SK-N-SH (cell line): ENCODE measurements at regions not wholly inside any gene's neighbourhood (a gene's known extent, or its start where the extent isn't known, plus 50 kb on each side); places are given as distances from the start of the nearest gene placed in this dataset.

Source experiments
- CTCF ChIA-PET: fragments of 300-600, 350-600 bp; formaldehyde crosslinking; extraction: SDS; loops from one replicate; lab custom pipeline; 2021; lab: Yijun Ruan, JAX
- POLR2A ChIA-PET: fragments of 350-600 bp; sonication (Branson Sonifier 250); formaldehyde crosslinking; extraction: SDS; loops from one replicate; lab custom pipeline; 2020; ENCODE audit warnings: antibody characterized with exemption, inconsistent platforms; lab: Yijun Ruan, JAX
- DNase-seq: peaks from one replicate; pipeline ENCODE4 v3.0.0; 2012
- H2AFZ ChIP-seq: fragments of 200-600 bp; sonication (generic); 2 replicates; pipeline ENCODE4 v1.8.1; 2016; ENCODE audit warnings: antibody characterized with exemption, mild to moderate bottlenecking, low read depth
- H3F3A ChIP-seq: fragments of 200-600 bp; sonication (generic); replicated peaks from 2 replicates; pipeline ENCODE3; 2016; ENCODE audit warnings: antibody characterized with exemption, mild to moderate bottlenecking; ENCODE audit not compliant: insufficient read depth
- H3K27ac ChIP-seq, 2 experiments: fragments of 200-500 bp in 1 of 2; fragments of 200-600 bp in 1 of 2; sonication (Bioruptor generic) in 1 of 2; sonication (generic), shearing (Covaris generic) in 1 of 2; 2 replicates each; pipeline versions ENCODE4 v1.5.1 to v1.6.1; 2014 to 2016; ENCODE audit warnings: low read depth in 2 of 2, inconsistent platforms in 1 of 2, low read length in 1 of 2, mild to moderate bottlenecking in 1 of 2, mixed read lengths in 1 of 2
- H3K27me3 ChIP-seq: fragments of 200-600 bp; sonication (generic), shearing (Covaris generic); 2 replicates; pipeline ENCODE4 v1.6.1; 2016; ENCODE audit warnings: mixed run types; ENCODE audit not compliant: insufficient read depth
- H3K36me3 ChIP-seq, 2 experiments: fragments of 200-500 bp in 1 of 2; fragments of 200-600 bp in 1 of 2; sonication (Bioruptor generic) in 1 of 2; sonication (generic) in 1 of 2; replicated peaks in 1 of 2; 2 replicates each; pipeline versions ENCODE3 to v1.5.1; 2014 to 2016; ENCODE audit warnings: low read length in 1 of 2, mild to moderate bottlenecking in 1 of 2; ENCODE audit not compliant: insufficient read depth in 2 of 2, control insufficient read depth in 1 of 2
- H3K4me1 ChIP-seq, 2 experiments: fragments of 200-500 bp in 1 of 2; fragments of 200-600 bp in 1 of 2; sonication (Bioruptor generic) in 1 of 2; sonication (generic), shearing (Covaris generic) in 1 of 2; 2 replicates each; pipeline versions ENCODE4 v1.5.1 to v1.6.1; 2014 to 2016; ENCODE audit warnings: low read depth in 1 of 2, low read length in 1 of 2, mixed run types in 1 of 2; ENCODE audit not compliant: insufficient read depth in 2 of 2, control insufficient read depth in 1 of 2
- H3K4me2 ChIP-seq: fragments of 200-600 bp; sonication (generic), shearing (Covaris generic); 2 replicates; pipeline ENCODE4 v1.6.1; 2017; ENCODE audit warnings: mixed run types
- H3K4me3 ChIP-seq, 2 experiments: fragments of 200-500 bp in 1 of 2; fragments of 200-600 bp in 1 of 2; sonication (Bioruptor generic) in 1 of 2; sonication (generic), shearing (Covaris generic) in 1 of 2; 2 replicates each; pipeline versions ENCODE4 v1.5.1 to v1.8.1; 2014 to 2016; ENCODE audit warnings: low read depth in 2 of 2, inconsistent platforms in 1 of 2, low read length in 1 of 2, mild to moderate bottlenecking in 1 of 2, mixed read lengths in 1 of 2, moderate library complexity in 1 of 2
- H3K79me2 ChIP-seq: fragments of 200-600 bp; sonication (generic); 2 replicates; pipeline ENCODE4 v1.8.1; 2017; ENCODE audit warnings: mild to moderate bottlenecking; ENCODE audit not compliant: insufficient read depth
- H3K9ac ChIP-seq: fragments of 200-600 bp; sonication (generic); 2 replicates; pipeline ENCODE4 v1.6.1; 2017; ENCODE audit warnings: mixed run types
- H3K9me2 ChIP-seq: fragments of 200-600 bp; sonication (generic); 2 replicates; pipeline ENCODE4 v1.6.1; 2017; ENCODE audit warnings: mixed run types
- H3K9me3 ChIP-seq: fragments of 200-600 bp; sonication (generic); 2 replicates; pipeline ENCODE4 v1.6.1; 2017; ENCODE audit warnings: mixed run types, mild to moderate bottlenecking, moderate library complexity
- H4K20me1 ChIP-seq: fragments of 200-600 bp; sonication (generic); 2 replicates; pipeline ENCODE4 v1.6.1; 2017; ENCODE audit warnings: mild to moderate bottlenecking, mixed run types; ENCODE audit not compliant: insufficient read depth
- EP300 ChIP-seq, 2 experiments: IDR thresholded peaks; 2 replicates each; pipeline versions ENCODE4 v1.4.0 to v1.6.1; 2012; ENCODE audit warnings: borderline replicate concordance in 1 of 2, low read depth in 1 of 2, low read length in 1 of 2
- FOSL2 ChIP-seq: IDR thresholded peaks from 2 replicates; pipeline ENCODE4 v1.4.0; 2012; ENCODE audit warnings: low read depth, mild to moderate bottlenecking, moderate library complexity, borderline replicate concordance
- MXI1 ChIP-seq: IDR thresholded peaks from 2 replicates; pipeline ENCODE4 v1.6.1; 2012; ENCODE audit warnings: mild to moderate bottlenecking, low read depth, low read length, improper control_type of control experiment
- NFIC ChIP-seq: IDR thresholded peaks from 2 replicates; pipeline ENCODE4 v1.4.0; 2012; ENCODE audit warnings: borderline replicate concordance
- RFX5 ChIP-seq: IDR thresholded peaks from 2 replicates; pipeline ENCODE4 v1.6.1; 2012; ENCODE audit warnings: mild to moderate bottlenecking, improper control_type of control experiment, low read length
- RXRA ChIP-seq: IDR thresholded peaks from 2 replicates; pipeline ENCODE4 v1.4.0; 2012; ENCODE audit warnings: low read depth, mild to moderate bottlenecking, borderline replicate concordance
- SIN3A ChIP-seq: IDR thresholded peaks from 2 replicates; pipeline ENCODE4 v1.6.1; 2012; ENCODE audit warnings: low read depth, mild to moderate bottlenecking, low read length, moderate library complexity, borderline replicate concordance
- YY1 ChIP-seq: IDR thresholded peaks from 2 replicates; pipeline ENCODE4 v1.4.0; 2012; ENCODE audit warnings: low read depth, mild to moderate bottlenecking
- WGBS: methylation state at CpG from one replicate; pipeline ENCODE4 v1.1.6; 2017; ENCODE audit warnings: low lambda C conversion rate; 5-methylcytosine and 5-hydroxymethylcytosine counted together
- TF ChIP-seq, protein P1 (sequence below): IDR thresholded peaks from 2 replicates; pipeline ENCODE4; 2012
- TF ChIP-seq, protein P2 (sequence below): IDR thresholded peaks from 2 replicates; pipeline ENCODE4 v1.4.0; 2012; ENCODE audit warnings: low read depth
- TF ChIP-seq, protein P3 (sequence below): IDR thresholded peaks from 2 replicates; pipeline ENCODE4 v1.4.0; 2012; ENCODE audit warnings: low read depth, borderline replicate concordance

DNA sequence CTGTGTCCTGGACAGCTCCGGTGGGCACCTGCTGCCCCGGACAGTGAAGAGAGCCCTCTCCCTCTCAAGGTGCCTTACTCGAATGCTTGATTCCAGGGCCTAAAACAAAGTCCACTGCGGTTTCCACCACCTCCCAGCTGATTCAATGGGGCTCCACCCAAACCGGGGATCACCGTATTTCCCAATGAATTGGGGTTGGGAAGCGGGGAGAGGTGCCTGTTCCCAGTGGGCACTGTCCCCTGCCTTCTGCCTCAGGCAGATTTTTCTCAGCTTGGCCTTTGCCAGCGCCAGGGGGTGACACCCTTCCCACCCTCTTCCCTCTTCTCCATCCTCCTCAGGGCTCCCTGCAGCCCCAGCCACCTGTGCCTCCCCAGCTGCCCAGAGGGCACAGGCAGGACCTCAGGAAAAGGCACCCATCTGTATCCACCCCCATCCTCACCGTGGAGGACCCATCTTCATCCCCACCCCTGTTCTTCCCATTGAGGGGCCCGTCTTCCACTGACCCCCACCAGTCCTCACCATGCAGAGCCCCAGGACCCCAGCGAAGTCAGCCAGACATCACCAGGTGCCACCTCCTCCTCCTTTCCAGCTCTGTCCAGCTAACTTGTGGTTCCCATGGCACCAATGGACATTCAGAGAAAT, 66.7 kb upstream of the HPCAL1 start:
- Histone ChIP-seq H3K4me3 (no peak overlapping the region), H3K79me2 (no peaks in the 10 kb centered on the region)
- no peak for TF ChIP-seq RXRA
- no peak for TF ChIP-seq FOSL2
- TF ChIP-seq SIN3A = no peak
- TF ChIP-seq, protein P1, sequence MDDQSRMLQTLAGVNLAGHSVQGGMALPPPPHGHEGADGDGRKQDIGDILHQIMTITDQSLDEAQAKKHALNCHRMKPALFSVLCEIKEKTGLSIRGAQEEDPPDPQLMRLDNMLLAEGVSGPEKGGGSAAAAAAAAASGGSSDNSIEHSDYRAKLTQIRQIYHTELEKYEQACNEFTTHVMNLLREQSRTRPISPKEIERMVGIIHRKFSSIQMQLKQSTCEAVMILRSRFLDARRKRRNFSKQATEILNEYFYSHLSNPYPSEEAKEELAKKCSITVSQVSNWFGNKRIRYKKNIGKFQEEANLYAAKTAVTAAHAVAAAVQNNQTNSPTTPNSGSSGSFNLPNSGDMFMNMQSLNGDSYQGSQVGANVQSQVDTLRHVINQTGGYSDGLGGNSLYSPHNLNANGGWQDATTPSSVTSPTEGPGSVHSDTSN = no peak
- no peak for TF ChIP-seq MXI1
- no peak for TF ChIP-seq RFX5
- TF ChIP-seq, protein P2, sequence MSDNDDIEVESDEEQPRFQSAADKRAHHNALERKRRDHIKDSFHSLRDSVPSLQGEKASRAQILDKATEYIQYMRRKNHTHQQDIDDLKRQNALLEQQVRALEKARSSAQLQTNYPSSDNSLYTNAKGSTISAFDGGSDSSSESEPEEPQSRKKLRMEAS = no peak
- TF ChIP-seq NFIC = no peak
- TF ChIP-seq YY1 = no peak
- no peak for TF ChIP-seq EP300 (IDR thresholded peaks at IDR 0.05; ENCODE audit: borderline replicate concordance in 1 of 2, low read depth in 1 of 2, low read length in 1 of 2)
- TF ChIP-seq, all 33 proteins: peak for 0
- H3K4me1 ChIP-seq = peaks cover 0 to 5% of the 10 kb centered on the region in 2 experiments; a peak in 1 of 4 replicates
- H3K36me3 ChIP-seq = no peaks in the 10 kb centered on the region
- H3F3A ChIP-seq = no peaks in the 10 kb centered on the region
- no peak for DNase-seq
- 59% methylated on average over 10 of the region's 11 CpGs for WGBS
- no peak overlapping the region for H3K9ac ChIP-seq
- POLR2A ChIA-PET = no interaction called here
- H3K4me2 ChIP-seq = no peak overlapping the region
- H4K20me1 ChIP-seq = no peaks in the 10 kb centered on the region
- no peak overlapping the region for H2AFZ ChIP-seq
- no peaks in the 10 kb centered on the region for H3K9me3 ChIP-seq
- no peaks in the 10 kb centered on the region for H3K9me2 ChIP-seq
- CTCF ChIA-PET = interaction anchor here (0.7 to 2.0 kb wide), 3 partner anchors 16 to 173 kb away, joined by 3 to 7 read pairs (median 5); no protein-coding TSS in a partner anchor
- H3K27me3 ChIP-seq = no peaks in the 10 kb centered on the region; the same call in 1 of the 2 replicates
- H3K27ac ChIP-seq = no peak overlapping the region

DNA sequence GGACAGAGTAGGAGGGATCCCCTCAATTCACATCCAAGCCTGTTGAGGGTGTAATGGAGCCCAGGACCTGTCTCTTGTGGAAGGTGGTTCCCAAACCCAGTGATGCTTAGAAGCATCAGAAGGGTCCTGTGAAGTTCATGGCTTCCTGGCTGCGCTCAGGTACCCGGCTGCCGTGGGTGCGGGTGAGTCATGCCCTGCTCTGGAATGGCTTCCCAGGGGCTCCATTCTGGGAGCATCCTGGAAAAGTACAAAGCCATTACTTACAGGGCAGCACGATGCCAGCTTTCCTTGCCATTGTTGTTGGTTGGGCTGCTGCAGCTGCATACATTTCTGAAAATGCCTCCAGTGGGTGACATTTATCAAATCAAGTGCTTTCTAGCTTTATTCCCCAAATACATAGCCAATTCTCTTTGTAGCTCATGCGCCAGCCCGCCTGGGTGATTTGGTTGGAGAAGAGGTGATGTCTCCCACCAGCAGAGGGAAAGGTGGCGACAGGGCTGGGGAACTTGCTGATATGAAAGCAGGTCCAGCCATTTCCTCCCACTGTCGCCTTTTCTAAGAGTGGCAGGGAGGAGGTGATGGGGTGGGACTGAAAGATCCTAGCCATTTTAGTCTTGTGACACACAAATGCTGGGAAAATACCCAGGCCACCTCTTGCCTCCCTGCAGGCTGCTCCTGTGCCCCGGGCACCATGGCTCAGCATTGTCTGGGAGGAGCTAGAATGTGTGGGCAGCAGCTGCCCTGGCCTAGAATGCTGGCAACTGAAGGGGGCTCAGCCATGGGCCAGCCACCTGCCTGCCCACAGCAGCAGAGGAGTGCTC, 65.9 kb upstream of the HPCAL1 start:
- no peak overlapping the region for H3K9ac ChIP-seq
- H3F3A ChIP-seq = no peaks in the 10 kb centered on the region
- H3K36me3 ChIP-seq = no peaks in the 10 kb centered on the region
- peak; percentile 57 for DNase-seq
- H3K9me2 ChIP-seq = no peaks in the 10 kb centered on the region
- H4K20me1 ChIP-seq = no peaks in the 10 kb centered on the region
- CTCF ChIA-PET = interaction anchor here (0.5 to 2.0 kb wide), 2 partner anchors 8 to 172 kb away, joined by 3 to 7 read pairs; no protein-coding TSS in a partner anchor
- no peak overlapping the region for H3K27ac ChIP-seq
- peaks cover 0 to 5% of the 10 kb centered on the region in 2 experiments; a peak in 1 of 4 replicates for H3K4me1 ChIP-seq
- H2AFZ ChIP-seq = no peak overlapping the region
- no peak for TF ChIP-seq MXI1
- TF ChIP-seq, protein P3, sequence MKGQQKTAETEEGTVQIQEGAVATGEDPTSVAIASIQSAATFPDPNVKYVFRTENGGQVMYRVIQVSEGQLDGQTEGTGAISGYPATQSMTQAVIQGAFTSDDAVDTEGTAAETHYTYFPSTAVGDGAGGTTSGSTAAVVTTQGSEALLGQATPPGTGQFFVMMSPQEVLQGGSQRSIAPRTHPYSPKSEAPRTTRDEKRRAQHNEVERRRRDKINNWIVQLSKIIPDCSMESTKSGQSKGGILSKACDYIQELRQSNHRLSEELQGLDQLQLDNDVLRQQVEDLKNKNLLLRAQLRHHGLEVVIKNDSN = no peak
- no peak overlapping the region for H3K4me3 ChIP-seq
- no peaks in the 10 kb centered on the region for H3K79me2 ChIP-seq
- no peak overlapping the region for H3K4me2 ChIP-seq
- no peaks in the 10 kb centered on the region for H3K9me3 ChIP-seq
- POLR2A ChIA-PET = no interaction called here
- H3K27me3 ChIP-seq = no peaks in the 10 kb centered on the region; the same call in 1 of the 2 replicates
- 69% methylated on average over 10 of the region's 10 CpGs for WGBS
